ENCODE measurements at regions not wholly inside any gene's neighbourhood (a gene's known extent, or its start where the extent isn't known, plus 50 kb on each side); places are given as distances from the start of the nearest gene placed in this dataset.

GRCh38 chr2:234328444-234328990 lies 168.4 kb downstream of the ARL4C start:
- TF ChIP-seq CTCF (IDR thresholded peaks at IDR 0.05; ENCODE audit: low read depth, low read length, poor library complexity, severe bottlenecking) = no peak
- no peak for TF ChIP-seq EZH2phosphoT487 (IDR thresholded peaks at IDR 0.05; ENCODE audit: borderline replicate concordance, low read length)
